ENCODE measurements at regions not wholly inside any gene's neighbourhood (a gene's known extent, or its start where the extent isn't known, plus 50 kb on each side); places are given as distances from the start of the nearest gene placed in this dataset.
A peak's percentile ranks its signal among the peaks of the same experiment; 100 is the strongest.

DNA sequence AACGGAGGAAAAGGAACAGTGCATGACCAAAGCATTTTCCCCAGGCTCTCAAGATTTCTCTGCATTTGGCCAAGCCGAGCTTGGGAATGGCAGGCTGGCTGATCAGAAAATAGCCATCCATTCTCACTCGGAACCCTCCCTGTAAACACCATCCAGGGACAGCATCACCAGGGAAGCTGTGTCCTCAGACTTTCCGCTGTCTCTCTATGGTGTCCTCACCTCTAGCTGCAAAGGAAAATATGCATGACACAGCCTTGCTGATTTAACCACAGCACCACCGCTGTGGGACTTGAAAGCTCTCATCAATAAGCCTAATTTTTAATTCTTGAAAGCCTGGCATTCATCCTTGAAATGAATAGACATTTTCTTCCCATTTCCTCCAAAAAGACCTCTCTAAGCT lies 311.7 kb downstream of the EIPR1 start:
- Histone ChIP-seq H3K27ac (no peak overlapping the region), H3K36me3 (no peaks in the 10 kb centered on the region), H3K27me3 (ENCODE audit: insufficient read depth, low read depth, severe bottlenecking) (no peaks in the 10 kb centered on the region), H3K9me3 (ENCODE audit: severe bottlenecking) (no peaks in the 10 kb centered on the region), H3K4me3 (ENCODE audit: low read depth, low read length) (no peak overlapping the region)
- DNase-seq = no peak
- TF ChIP-seq, protein P1, sequence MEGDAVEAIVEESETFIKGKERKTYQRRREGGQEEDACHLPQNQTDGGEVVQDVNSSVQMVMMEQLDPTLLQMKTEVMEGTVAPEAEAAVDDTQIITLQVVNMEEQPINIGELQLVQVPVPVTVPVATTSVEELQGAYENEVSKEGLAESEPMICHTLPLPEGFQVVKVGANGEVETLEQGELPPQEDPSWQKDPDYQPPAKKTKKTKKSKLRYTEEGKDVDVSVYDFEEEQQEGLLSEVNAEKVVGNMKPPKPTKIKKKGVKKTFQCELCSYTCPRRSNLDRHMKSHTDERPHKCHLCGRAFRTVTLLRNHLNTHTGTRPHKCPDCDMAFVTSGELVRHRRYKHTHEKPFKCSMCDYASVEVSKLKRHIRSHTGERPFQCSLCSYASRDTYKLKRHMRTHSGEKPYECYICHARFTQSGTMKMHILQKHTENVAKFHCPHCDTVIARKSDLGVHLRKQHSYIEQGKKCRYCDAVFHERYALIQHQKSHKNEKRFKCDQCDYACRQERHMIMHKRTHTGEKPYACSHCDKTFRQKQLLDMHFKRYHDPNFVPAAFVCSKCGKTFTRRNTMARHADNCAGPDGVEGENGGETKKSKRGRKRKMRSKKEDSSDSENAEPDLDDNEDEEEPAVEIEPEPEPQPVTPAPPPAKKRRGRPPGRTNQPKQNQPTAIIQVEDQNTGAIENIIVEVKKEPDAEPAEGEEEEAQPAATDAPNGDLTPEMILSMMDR (IDR thresholded peaks at IDR 0.05; ENCODE audit: low read depth, low read length) = no peak

GRCh38 chr2:3062476-3063260 lies 314.9 kb downstream of the EIPR1 start:
- Histone ChIP-seq H3K27ac (peak overlapping the region; percentile 46), H3K4me3 (ENCODE audit: low read depth, low read length) (no peak overlapping the region), H3K27me3 (ENCODE audit: insufficient read depth, low read depth, severe bottlenecking) (no peaks in the 10 kb centered on the region), H3K36me3 (no peaks in the 10 kb centered on the region), H3K9me3 (ENCODE audit: severe bottlenecking) (no peaks in the 10 kb centered on the region)
- TF ChIP-seq, protein P1 (IDR thresholded peaks at IDR 0.05; ENCODE audit: low read depth, low read length) = peak; percentile 70
- DNase-seq = peak; percentile 83

DNA sequence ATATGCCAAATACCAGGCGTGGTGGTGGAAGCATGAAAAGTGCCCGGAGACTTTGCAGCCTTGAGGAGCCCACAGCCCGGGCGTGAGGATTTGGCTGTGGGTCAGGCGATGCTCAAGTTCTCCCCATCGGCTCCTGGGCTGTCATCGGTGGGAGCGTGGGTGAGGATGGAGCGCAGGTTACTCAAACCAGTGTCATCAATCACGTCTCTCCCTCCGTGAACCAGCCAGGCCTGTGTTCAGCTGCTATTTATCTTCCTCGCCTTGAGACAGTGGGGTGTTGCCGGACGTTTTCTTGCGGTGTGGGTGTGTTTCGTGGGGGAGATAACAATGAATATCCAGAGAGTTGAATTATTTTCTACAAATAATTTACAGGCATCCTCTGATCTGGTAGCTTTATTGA lies 317.6 kb downstream of the EIPR1 start:
- H3K27ac ChIP-seq = no peak overlapping the region
- TF ChIP-seq, protein P1 (IDR thresholded peaks at IDR 0.05; ENCODE audit: low read depth, low read length) = no peak
- H3K36me3 ChIP-seq = no peaks in the 10 kb centered on the region
- peaks cover 2% of the 10 kb centered on the region for H3K9me3 ChIP-seq (ENCODE audit: severe bottlenecking)
- H3K4me3 ChIP-seq (ENCODE audit: low read depth, low read length) = no peak overlapping the region
- DNase-seq = no peak
- H3K27me3 ChIP-seq (ENCODE audit: insufficient read depth, low read depth, severe bottlenecking) = no peaks in the 10 kb centered on the region

GRCh38 chr2:3059141-3059925 lies 318.3 kb downstream of the EIPR1 start:
- no peak for DNase-seq
- H3K36me3 ChIP-seq = no peaks in the 10 kb centered on the region
- no peaks in the 10 kb centered on the region for H3K27me3 ChIP-seq (ENCODE audit: insufficient read depth, low read depth, severe bottlenecking)
- TF ChIP-seq, protein P1 (IDR thresholded peaks at IDR 0.05; ENCODE audit: low read depth, low read length) = no peak
- no peak overlapping the region for H3K27ac ChIP-seq
- no peak overlapping the region for H3K4me3 ChIP-seq (ENCODE audit: low read depth, low read length)
- peaks cover 2% of the 10 kb centered on the region for H3K9me3 ChIP-seq (ENCODE audit: severe bottlenecking)

DNA sequence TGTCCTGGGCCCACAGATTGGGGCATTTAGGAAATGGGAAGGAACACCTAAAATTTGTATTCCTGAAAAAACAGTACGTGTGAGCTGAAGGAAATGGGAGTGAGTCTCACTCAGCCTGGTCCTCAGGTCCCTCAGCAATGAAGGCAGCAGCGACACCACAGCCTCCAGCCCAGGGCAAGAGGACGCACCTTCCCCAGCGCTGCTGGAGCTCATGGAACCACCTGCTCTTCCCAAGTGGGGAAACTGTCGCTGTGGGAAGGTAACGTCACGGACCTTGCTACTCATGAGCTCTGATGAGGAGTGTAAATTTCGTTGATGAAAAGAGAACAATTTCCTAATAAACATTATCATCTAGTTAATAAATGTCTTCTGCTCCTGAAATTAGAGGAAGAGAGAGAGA lies 323.6 kb downstream of the EIPR1 start:
- Histone ChIP-seq H3K27ac (no peak overlapping the region), H3K4me3 (ENCODE audit: low read depth, low read length) (no peak overlapping the region), H3K9me3 (ENCODE audit: severe bottlenecking) (peaks cover 2% of the 10 kb centered on the region), H3K36me3 (no peaks in the 10 kb centered on the region; the same call in 1 of the 2 replicates), H3K27me3 (ENCODE audit: insufficient read depth, low read depth, severe bottlenecking) (no peaks in the 10 kb centered on the region)
- DNase-seq = no peak
- TF ChIP-seq, protein P1 (IDR thresholded peaks at IDR 0.05; ENCODE audit: low read depth, low read length) = no peak

All from WERI-Rb-1 (cell line).